ENCODE measurements at regions not wholly inside any gene's neighbourhood (a gene's known extent, or its start where the extent isn't known, plus 50 kb on each side); places are given as distances from the start of the nearest gene placed in this dataset.

DNA sequence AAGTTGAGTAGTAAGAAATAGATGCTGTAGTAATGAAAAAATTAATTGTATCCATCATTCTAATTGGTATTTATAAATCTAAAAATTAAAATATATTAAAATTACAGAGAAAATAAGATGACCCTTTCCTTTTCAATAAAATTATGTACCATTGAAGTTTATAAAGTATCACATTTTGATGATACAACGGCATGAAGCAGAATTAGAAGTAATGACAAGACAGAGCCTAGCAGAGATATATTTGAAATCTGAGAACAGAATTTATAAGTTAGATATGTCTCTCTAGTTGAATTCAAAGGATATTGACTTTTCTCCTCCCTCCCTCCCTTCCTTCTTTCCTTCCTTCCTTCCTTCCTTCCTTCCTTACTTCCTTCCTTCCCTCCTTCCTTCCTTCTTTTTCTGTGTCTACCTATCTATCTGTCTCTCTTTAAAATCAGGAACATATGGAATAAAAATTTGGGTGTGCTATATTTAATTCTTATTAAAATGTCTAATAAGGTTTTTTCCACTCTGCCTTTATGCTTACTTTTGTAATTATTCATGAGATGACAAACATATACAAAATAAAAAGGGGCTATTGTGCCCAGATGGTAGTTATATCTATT is 258.5 kb upstream of the CD180 start:
- no peaks in the 10 kb centered on the region for H3K27me3 ChIP-seq (ENCODE audit: control insufficient read depth in 1 of 2, insufficient read depth in 2 of 2, low read length in 2 of 2)
- no peaks in the 10 kb centered on the region for H3K9me3 ChIP-seq (ENCODE audit: low read length)
- H3K4me1 ChIP-seq (ENCODE audit: insufficient read depth, low read length), result peaks cover 5% of the 10 kb centered on the region
- no peak overlapping the region for H3K4me3 ChIP-seq (ENCODE audit: low read depth in 1 of 2, low read length in 2 of 2)
- no peak overlapping the region for H3K9ac ChIP-seq (ENCODE audit: low read length)
- H3K36me3 ChIP-seq (ENCODE audit: insufficient read depth, low read length), result no peaks in the 10 kb centered on the region
- no peak overlapping the region for H3K27ac ChIP-seq (ENCODE audit: low read depth, low read length)

DNA sequence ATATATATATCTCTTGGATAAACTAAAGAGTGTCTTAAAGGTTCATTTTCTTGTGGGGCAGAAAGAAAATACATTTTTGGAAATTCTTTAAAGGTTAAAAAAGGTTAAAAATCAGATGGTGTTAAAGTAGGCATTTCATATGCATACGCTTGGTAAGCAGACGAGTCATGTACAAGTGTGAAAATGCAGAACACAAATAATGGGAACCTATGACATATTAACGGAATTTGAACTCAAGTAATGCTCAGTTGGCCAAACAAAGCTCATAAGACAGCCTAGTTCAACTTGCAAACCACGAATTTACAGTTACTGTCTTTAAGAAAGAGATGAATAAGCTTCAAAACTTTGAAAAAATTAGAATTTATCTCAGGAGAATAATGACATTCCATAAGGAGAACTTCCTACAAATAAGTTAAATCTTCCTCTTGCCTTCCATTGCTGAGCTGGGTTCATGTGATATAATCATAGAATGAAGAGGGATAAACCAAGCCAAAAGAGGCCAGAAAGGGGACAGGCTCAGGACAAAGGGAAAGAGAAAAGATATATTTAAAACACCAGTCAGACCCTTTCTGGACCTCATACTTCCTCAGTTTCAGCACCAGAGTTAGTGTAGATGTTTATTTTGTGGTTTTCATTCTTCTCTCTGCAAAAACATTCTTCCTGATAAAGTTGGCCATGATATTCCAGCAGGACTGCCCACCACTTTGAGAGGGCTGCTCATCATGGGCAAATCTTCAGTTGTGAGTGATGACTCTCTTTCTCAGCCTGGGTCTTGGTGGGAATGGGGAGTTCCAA is 256.7 kb upstream of the CD180 start:
- Histone ChIP-seq H3K27ac (ENCODE audit: low read depth, low read length) (no peak overlapping the region), H3K4me3 (ENCODE audit: low read depth in 1 of 2, low read length in 2 of 2) (no peak overlapping the region), H3K9ac (ENCODE audit: low read length) (no peak overlapping the region), H3K9me3 (ENCODE audit: low read length) (no peaks in the 10 kb centered on the region), H3K4me1 (ENCODE audit: insufficient read depth, low read length) (peaks cover 5% of the 10 kb centered on the region), H3K36me3 (ENCODE audit: insufficient read depth, low read length) (no peaks in the 10 kb centered on the region), H3K27me3 (ENCODE audit: control insufficient read depth in 1 of 2, insufficient read depth in 2 of 2, low read length in 2 of 2) (no peaks in the 10 kb centered on the region)

GRCh38 chr5:67451640-67452279 is 255.2 kb upstream of the CD180 start:
- no peak overlapping the region for H3K4me3 ChIP-seq (ENCODE audit: low read depth in 1 of 2, low read length in 2 of 2)
- H3K9ac ChIP-seq (ENCODE audit: low read length), result no peak overlapping the region
- H3K9me3 ChIP-seq (ENCODE audit: low read length), result no peaks in the 10 kb centered on the region
- no peaks in the 10 kb centered on the region for H3K36me3 ChIP-seq (ENCODE audit: insufficient read depth, low read length)
- peaks cover 5% of the 10 kb centered on the region for H3K4me1 ChIP-seq (ENCODE audit: insufficient read depth, low read length)
- H3K27me3 ChIP-seq (ENCODE audit: control insufficient read depth in 1 of 2, insufficient read depth in 2 of 2, low read length in 2 of 2), result no peaks in the 10 kb centered on the region
- H3K27ac ChIP-seq (ENCODE audit: low read depth, low read length), result no peak overlapping the region

GRCh38 chr5:67447732-67448131 is 251.1 kb upstream of the CD180 start:
- Histone ChIP-seq H3K27ac (ENCODE audit: low read depth, low read length) (no peak overlapping the region), H3K4me3 (ENCODE audit: low read depth in 1 of 2, low read length in 2 of 2) (no peak overlapping the region), H3K9me3 (ENCODE audit: low read length) (no peaks in the 10 kb centered on the region), H3K4me1 (ENCODE audit: insufficient read depth, low read length) (peaks cover 5% of the 10 kb centered on the region), H3K27me3 (ENCODE audit: control insufficient read depth in 1 of 2, insufficient read depth in 2 of 2, low read length in 2 of 2) (no peaks in the 10 kb centered on the region), H3K9ac (ENCODE audit: low read length) (no peak overlapping the region), H3K36me3 (ENCODE audit: insufficient read depth, low read length) (no peaks in the 10 kb centered on the region)

DNA sequence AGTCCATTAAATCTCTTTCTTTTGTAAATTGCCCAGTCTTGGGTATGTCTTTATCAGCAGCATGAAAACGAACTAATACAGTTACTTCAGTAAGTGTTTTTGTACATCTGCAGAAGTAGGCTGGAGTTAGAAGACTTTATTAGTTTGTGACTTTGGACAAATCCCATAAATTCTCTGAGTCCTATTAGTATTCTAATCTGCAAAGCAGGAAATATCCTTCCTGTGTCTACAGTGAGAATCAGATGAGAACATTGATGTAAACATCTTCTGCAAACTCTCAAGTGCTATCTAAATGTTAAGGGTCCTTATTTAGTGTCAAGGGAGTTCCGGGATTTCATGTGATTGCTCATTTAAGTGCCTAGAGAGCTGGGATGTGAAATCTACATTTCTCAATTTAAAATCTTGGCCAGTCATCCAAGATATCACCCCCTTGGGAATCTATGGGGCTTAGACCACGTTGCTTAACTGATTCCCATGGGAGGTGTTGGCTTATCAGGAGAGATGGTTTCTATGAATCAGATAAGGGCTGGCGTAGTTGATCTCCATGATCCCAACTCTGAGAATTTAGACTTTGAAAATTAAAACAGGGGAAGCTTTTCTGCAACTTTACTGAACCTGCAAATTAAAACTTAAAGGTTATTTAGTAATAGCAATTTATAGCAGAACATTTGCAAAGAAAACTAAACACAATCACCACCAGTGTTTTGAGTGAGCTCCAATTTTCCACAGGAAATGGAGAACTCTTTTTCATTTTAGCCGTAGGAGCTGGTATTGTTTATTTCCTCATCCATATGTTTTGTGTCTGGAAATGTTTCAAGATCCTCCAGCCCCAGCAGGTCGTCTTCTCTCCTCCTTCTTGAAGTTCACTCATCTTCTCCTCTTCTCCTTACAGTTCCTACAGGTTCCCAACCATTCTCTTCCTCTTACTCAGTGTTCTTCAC is 241.6 kb upstream of the CD180 start:
- Histone ChIP-seq H3K27ac (ENCODE audit: low read depth, low read length) (no peak overlapping the region), H3K36me3 (ENCODE audit: insufficient read depth, low read length) (no peaks in the 10 kb centered on the region), H3K4me1 (ENCODE audit: insufficient read depth, low read length) (no peaks in the 10 kb centered on the region), H3K27me3 (ENCODE audit: control insufficient read depth in 1 of 2, insufficient read depth in 2 of 2, low read length in 2 of 2) (no peaks in the 10 kb centered on the region), H3K9ac (ENCODE audit: low read length) (no peak overlapping the region), H3K9me3 (ENCODE audit: low read length) (no peaks in the 10 kb centered on the region), H3K4me3 (ENCODE audit: low read depth in 1 of 2, low read length in 2 of 2) (no peak overlapping the region)

DNA sequence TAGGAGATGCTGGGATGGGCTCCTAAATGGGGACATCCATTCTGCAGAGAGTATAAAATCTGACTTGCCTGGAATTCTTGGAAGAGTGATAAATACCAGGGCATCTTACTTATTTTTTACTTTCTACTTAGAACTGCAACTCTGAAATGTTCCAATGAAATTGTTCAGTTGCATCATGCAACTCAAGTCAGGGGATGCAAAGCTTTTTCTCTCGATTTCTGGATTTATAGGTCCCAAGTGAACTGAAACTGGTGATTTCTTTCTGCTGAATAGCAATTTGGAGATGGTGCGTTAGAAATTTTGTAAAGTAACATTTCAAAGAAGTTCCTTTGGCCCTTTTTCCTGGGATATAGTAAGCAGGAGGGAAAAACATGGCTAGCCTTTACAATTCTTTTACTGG is 238.4 kb upstream of the CD180 start:
- Histone ChIP-seq H3K4me1 (ENCODE audit: insufficient read depth, low read length) (no peaks in the 10 kb centered on the region), H3K9me3 (ENCODE audit: low read length) (no peaks in the 10 kb centered on the region), H3K9ac (ENCODE audit: low read length) (no peak overlapping the region), H3K27ac (ENCODE audit: low read depth, low read length) (no peak overlapping the region), H3K4me3 (ENCODE audit: low read depth in 1 of 2, low read length in 2 of 2) (no peak overlapping the region), H3K27me3 (ENCODE audit: control insufficient read depth in 1 of 2, insufficient read depth in 2 of 2, low read length in 2 of 2) (no peaks in the 10 kb centered on the region), H3K36me3 (ENCODE audit: insufficient read depth, low read length) (no peaks in the 10 kb centered on the region)

DNA sequence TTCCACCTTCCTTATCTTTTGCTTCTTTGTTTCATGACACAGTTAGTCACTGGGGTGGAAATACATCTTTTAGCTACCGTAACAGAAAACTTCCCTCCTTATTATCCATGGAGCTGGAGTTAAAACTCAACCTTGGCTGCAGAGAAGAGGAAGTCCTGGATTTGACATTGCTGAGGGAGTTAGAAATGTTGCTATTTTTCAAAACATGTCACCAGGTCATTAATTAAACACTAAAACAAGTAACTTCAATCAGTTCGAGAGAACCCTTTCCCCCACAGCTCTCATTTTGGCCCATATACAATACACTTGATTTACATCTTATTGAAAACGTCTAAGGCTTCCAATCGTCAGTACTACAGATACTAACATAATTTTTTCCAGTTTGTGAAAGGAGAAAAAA is 237.9 kb upstream of the CD180 start:
- Histone ChIP-seq H3K9me3 (ENCODE audit: low read length) (no peaks in the 10 kb centered on the region), H3K27ac (ENCODE audit: low read depth, low read length) (no peak overlapping the region), H3K9ac (ENCODE audit: low read length) (no peak overlapping the region), H3K27me3 (ENCODE audit: control insufficient read depth in 1 of 2, insufficient read depth in 2 of 2, low read length in 2 of 2) (no peaks in the 10 kb centered on the region), H3K4me3 (ENCODE audit: low read depth in 1 of 2, low read length in 2 of 2) (no peak overlapping the region), H3K36me3 (ENCODE audit: insufficient read depth, low read length) (no peaks in the 10 kb centered on the region), H3K4me1 (ENCODE audit: insufficient read depth, low read length) (no peaks in the 10 kb centered on the region)

DNA sequence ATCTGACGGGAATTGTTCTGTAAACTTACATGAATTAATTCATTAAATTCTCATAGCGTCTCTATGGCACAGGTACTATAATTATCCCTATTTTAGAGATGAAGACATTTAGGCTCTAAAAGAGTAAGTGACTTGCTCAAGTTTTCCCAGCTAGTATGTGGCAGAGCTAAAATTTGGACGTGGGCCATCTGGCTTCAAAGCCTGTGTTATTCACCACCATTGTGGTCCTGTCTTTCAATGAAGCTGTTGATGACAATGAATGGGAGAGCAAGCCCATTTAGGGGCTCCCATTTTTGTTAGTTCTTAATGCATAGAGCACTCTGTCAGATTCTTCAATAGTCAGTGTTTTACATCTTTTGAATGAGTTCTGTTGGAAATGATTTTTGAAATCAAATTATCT is 236.0 kb upstream of the CD180 start:
- Histone ChIP-seq H3K36me3 (ENCODE audit: insufficient read depth, low read length) (no peaks in the 10 kb centered on the region), H3K27ac (ENCODE audit: low read depth, low read length) (no peak overlapping the region), H3K4me1 (ENCODE audit: insufficient read depth, low read length) (no peaks in the 10 kb centered on the region)

GRCh38 chr5:67431191-67431590 is 234.6 kb upstream of the CD180 start:
- Histone ChIP-seq H3K27ac (ENCODE audit: low read depth, low read length) (no peak overlapping the region), H3K36me3 (ENCODE audit: insufficient read depth, low read length) (no peaks in the 10 kb centered on the region), H3K9ac (ENCODE audit: low read length) (no peak overlapping the region), H3K27me3 (ENCODE audit: control insufficient read depth in 1 of 2, insufficient read depth in 2 of 2, low read length in 2 of 2) (no peaks in the 10 kb centered on the region), H3K4me3 (ENCODE audit: low read depth in 1 of 2, low read length in 2 of 2) (no peak overlapping the region), H3K9me3 (ENCODE audit: low read length) (no peaks in the 10 kb centered on the region), H3K4me1 (ENCODE audit: insufficient read depth, low read length) (no peaks in the 10 kb centered on the region)

More for the DNA sequence above, 236.0 kb upstream of the CD180 start:
- H3K9me3 ChIP-seq (ENCODE audit: low read length), result no peaks in the 10 kb centered on the region
- H3K4me3 ChIP-seq (ENCODE audit: low read depth in 1 of 2, low read length in 2 of 2), result no peak overlapping the region
- H3K9ac ChIP-seq (ENCODE audit: low read length), result no peak overlapping the region
- H3K27me3 ChIP-seq (ENCODE audit: control insufficient read depth in 1 of 2, insufficient read depth in 2 of 2, low read length in 2 of 2), result no peaks in the 10 kb centered on the region

- no peaks in the 10 kb centered on the region for H3K4me1 ChIP-seq (ENCODE audit: insufficient read depth, low read length)
- H3K27ac ChIP-seq (ENCODE audit: low read depth, low read length), result no peak overlapping the region
- H3K27me3 ChIP-seq (ENCODE audit: control insufficient read depth in 1 of 2, insufficient read depth in 2 of 2, low read length in 2 of 2), result no peaks in the 10 kb centered on the region
- H3K36me3 ChIP-seq (ENCODE audit: insufficient read depth, low read length), result no peaks in the 10 kb centered on the region
- H3K9ac ChIP-seq (ENCODE audit: low read length), result no peak overlapping the region
- no peak overlapping the region for H3K4me3 ChIP-seq (ENCODE audit: low read depth in 1 of 2, low read length in 2 of 2)
- no peaks in the 10 kb centered on the region for H3K9me3 ChIP-seq (ENCODE audit: low read length)
These were observed 231.3 kb upstream of the CD180 start for GRCh38 chr5:67427850-67428298.

Measured in muscle layer of colon (tissue), 2 donors.